HG03039 (cell line): ENCODE measurements at regions not wholly inside any gene's neighbourhood (a gene's known extent, or its start where the extent isn't known, plus 50 kb on each side); places are given as distances from the start of the nearest gene placed in this dataset.

Experiments
- ATAC-seq: cut with Tn5 transposase; IDR thresholded peaks from one replicate; pipeline ENCODE4 v1.9.1; 2021; ENCODE audit warnings: mild to moderate bottlenecking, moderate library complexity; ENCODE audit not compliant: unreplicated experiment

GRCh38 chr5:2280318-2280717 lies 397.6 kb upstream of the IRX4 start:
- ATAC-seq: no peak

GRCh38 chr5:2278825-2279456 lies 396.2 kb upstream of the IRX4 start:
- ATAC-seq: no peak

- no peak for ATAC-seq
These were observed 395.2 kb upstream of the IRX4 start for GRCh38 chr5:2277886-2278285.

- ATAC-seq: no peak
These were observed 393.4 kb upstream of the IRX4 start for GRCh38 chr5:2276101-2276500.

GRCh38 chr5:2272755-2273154 lies 390.0 kb upstream of the IRX4 start:
- no peak for ATAC-seq

- ATAC-seq: no peak
These were observed 389.3 kb upstream of the IRX4 start for GRCh38 chr5:2272039-2272438.

- ATAC-seq: no peak
These were observed 388.6 kb upstream of the IRX4 start for GRCh38 chr5:2271316-2271715.

- no peak for ATAC-seq
These were observed 387.7 kb upstream of the IRX4 start for GRCh38 chr5:2270467-2270866.

GRCh38 chr5:2269656-2270055 lies 386.9 kb upstream of the IRX4 start:
- ATAC-seq: no peak

- ATAC-seq: no peak
These were observed 385.3 kb upstream of the IRX4 start for GRCh38 chr5:2267991-2268390.

GRCh38 chr5:2266641-2267240 lies 384.0 kb upstream of the IRX4 start:
- no peak for ATAC-seq

- ATAC-seq: no peak
These were observed 382.6 kb upstream of the IRX4 start for GRCh38 chr5:2265341-2265740.

GRCh38 chr5:2263763-2264162 lies 381.0 kb upstream of the IRX4 start:
- ATAC-seq: no peak

- no peak for ATAC-seq
These were observed 379.9 kb upstream of the IRX4 start for GRCh38 chr5:2262620-2263019.

- ATAC-seq: no peak
These were observed 378.4 kb upstream of the IRX4 start for GRCh38 chr5:2261004-2261703.

- no peak for ATAC-seq
These were observed 377.7 kb upstream of the IRX4 start for GRCh38 chr5:2260211-2261003.

- ATAC-seq: no peak
These were observed 376.9 kb upstream of the IRX4 start for GRCh38 chr5:2259494-2260107.

- ATAC-seq: no peak
These were observed 376.1 kb upstream of the IRX4 start for GRCh38 chr5:2258861-2259260.

- ATAC-seq: no peak
These were observed 374.9 kb upstream of the IRX4 start for GRCh38 chr5:2257326-2258244.

GRCh38 chr5:2256691-2257280 lies 374.1 kb upstream of the IRX4 start:
- ATAC-seq: no peak
